WTC11 (cell line): ENCODE measurements at regions not wholly inside any gene's neighbourhood (a gene's known extent, or its start where the extent isn't known, plus 50 kb on each side); places are given as distances from the start of the nearest gene placed in this dataset.

ENCODE experiments used
- CTCF ChIP-seq: fragments of 200-600 bp; IDR thresholded peaks from 2 replicates; pipeline ENCODE4 v1.8.0; 2022; ENCODE audit warnings: antibody characterized with exemption
- ELF4 ChIP-seq: sonication (generic); formaldehyde crosslinking; IDR thresholded peaks from 2 replicates; pipeline ENCODE4 v1.8.1; 2022; ENCODE audit warnings: low read depth, mild to moderate bottlenecking, moderate library complexity, missing genetic modification reagents
- ESRRA ChIP-seq: sonication (generic); formaldehyde crosslinking; IDR thresholded peaks from 2 replicates; pipeline ENCODE4 v1.8.1; 2022; ENCODE audit warnings: mild to moderate bottlenecking, missing genetic modification reagents, borderline replicate concordance
- JUN ChIP-seq: sonication (generic); formaldehyde crosslinking; IDR thresholded peaks from 2 replicates; pipeline ENCODE4 v1.8.0; 2023; ENCODE audit warnings: mild to moderate bottlenecking, missing genetic modification reagents
- MAX ChIP-seq: sonication (generic); formaldehyde crosslinking; IDR thresholded peaks from 2 replicates; pipeline ENCODE4 v1.8.0; 2022; ENCODE audit warnings: mild to moderate bottlenecking, missing genetic modification reagents
- USF1 ChIP-seq: sonication (generic); formaldehyde crosslinking; IDR thresholded peaks from 2 replicates; pipeline ENCODE4 v1.8.0; 2022; ENCODE audit warnings: mild to moderate bottlenecking, missing genetic modification reagents
- ZBTB21 ChIP-seq: sonication (generic); formaldehyde crosslinking; IDR thresholded peaks from 2 replicates; pipeline ENCODE4 v1.8.1; 2023; ENCODE audit warnings: mild to moderate bottlenecking, missing genetic modification reagents, borderline replicate concordance
- ZNF121 ChIP-seq: sonication (generic); formaldehyde crosslinking; IDR thresholded peaks from 2 replicates; pipeline ENCODE4 v1.8.0; 2023; ENCODE audit warnings: missing genetic modification reagents
- ZNF138 ChIP-seq: sonication (generic); formaldehyde crosslinking; conservative IDR thresholded peaks from 2 replicates; pipeline ENCODE4 v1.8.1; 2022; ENCODE audit warnings: mild to moderate bottlenecking, moderate library complexity, missing genetic modification reagents
- ZNF232 ChIP-seq: sonication (generic); formaldehyde crosslinking; IDR thresholded peaks from 2 replicates; pipeline ENCODE4 v1.8.0; 2022; ENCODE audit warnings: mild to moderate bottlenecking, missing genetic modification reagents
- TF ChIP-seq, protein P1 (sequence below): sonication (generic); formaldehyde crosslinking; IDR thresholded peaks from 2 replicates; pipeline ENCODE4 v1.8.1; 2022; ENCODE audit warnings: missing genetic modification reagents, borderline replicate concordance

- TF ChIP-seq CTCF = no peak
- no peak for TF ChIP-seq ESRRA (CRISPR knock-in tag)
- TF ChIP-seq ZNF138 (CRISPR knock-in tag) = no peak
- TF ChIP-seq ZBTB21 = no peak
- TF ChIP-seq, protein P1, sequence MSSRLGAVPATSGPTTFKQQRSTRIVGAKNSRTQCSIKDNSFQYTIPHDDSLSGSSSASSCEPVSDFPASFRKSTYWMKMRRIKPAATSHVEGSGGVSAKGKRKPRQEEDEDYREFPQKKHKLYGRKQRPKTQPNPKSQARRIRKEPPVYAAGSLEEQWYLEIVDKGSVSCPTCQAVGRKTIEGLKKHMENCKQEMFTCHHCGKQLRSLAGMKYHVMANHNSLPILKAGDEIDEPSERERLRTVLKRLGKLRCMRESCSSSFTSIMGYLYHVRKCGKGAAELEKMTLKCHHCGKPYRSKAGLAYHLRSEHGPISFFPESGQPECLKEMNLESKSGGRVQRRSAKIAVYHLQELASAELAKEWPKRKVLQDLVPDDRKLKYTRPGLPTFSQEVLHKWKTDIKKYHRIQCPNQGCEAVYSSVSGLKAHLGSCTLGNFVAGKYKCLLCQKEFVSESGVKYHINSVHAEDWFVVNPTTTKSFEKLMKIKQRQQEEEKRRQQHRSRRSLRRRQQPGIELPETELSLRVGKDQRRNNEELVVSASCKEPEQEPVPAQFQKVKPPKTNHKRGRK (CRISPR knock-in tag) = no peak
- TF ChIP-seq USF1 (CRISPR knock-in tag) = no peak
- TF ChIP-seq ZNF121 (CRISPR knock-in tag) = no peak
- no peak for TF ChIP-seq ZNF232 (CRISPR knock-in tag)
- no peak for TF ChIP-seq MAX (CRISPR knock-in tag)
- TF ChIP-seq ELF4 = no peak
- TF ChIP-seq JUN (CRISPR knock-in tag) = no peak
Measured at GRCh38 chr6:67506352-67506751, 1128.7 kb upstream of the ADGRB3 start.
